SU-DHL-6 (cell line): ENCODE measurements at regions not wholly inside any gene's neighbourhood (a gene's known extent, or its start where the extent isn't known, plus 50 kb on each side); places are given as distances from the start of the nearest gene placed in this dataset.

Experiments used
- H2AFZ ChIP-seq: fragments of 200-600 bp; sonication (generic); 2 replicates; pipeline ENCODE4 v1.6.1; 2014; ENCODE audit warnings: low read depth, mild to moderate bottlenecking, moderate library complexity, mixed read lengths, antibody characterized with exemption, low read length; ENCODE audit not compliant: severe bottlenecking
- H3F3A ChIP-seq: fragments of 200-600 bp; shearing (Covaris generic); 2 replicates; pipeline ENCODE4 v1.6.0; 2016; ENCODE audit warnings: antibody characterized with exemption, mild to moderate bottlenecking; ENCODE audit not compliant: insufficient read depth
- H3K27ac ChIP-seq: fragments of 200-600 bp; sonication (generic); 2 replicates; pipeline ENCODE4 v1.5.1; 2016; ENCODE audit warnings: low read depth, mild to moderate bottlenecking, low read length, moderate library complexity, mixed read lengths
- H3K27me3 ChIP-seq: fragments of 200-600 bp; sonication (generic), shearing (Covaris generic); 2 replicates; pipeline ENCODE4 v1.6.0; 2014; ENCODE audit warnings: mild to moderate bottlenecking, low read length
- H3K36me3 ChIP-seq: fragments of 200-600 bp; sonication (generic); 2 replicates; pipeline ENCODE4 v1.6.1; 2014; ENCODE audit warnings: mild to moderate bottlenecking, low read length, mixed read lengths
- H3K4me2 ChIP-seq: fragments of 300-600, 200-600 bp; shearing (Covaris generic), sonication (generic); 2 replicates; pipeline ENCODE4 v1.6.0; 2014; ENCODE audit warnings: low read length, low read depth, mild to moderate bottlenecking; ENCODE audit not compliant: poor library complexity, severe bottlenecking
- H3K4me3 ChIP-seq: fragments of 200-600 bp; sonication (generic); 2 replicates; pipeline ENCODE4 v1.5.1; 2014; ENCODE audit warnings: antibody characterized with exemption, low read length, mild to moderate bottlenecking, mixed read lengths; ENCODE audit not compliant: insufficient read depth, poor library complexity, severe bottlenecking
- H3K79me2 ChIP-seq: fragments of 200-600 bp; sonication (generic); 2 replicates; pipeline ENCODE4 v1.6.1; 2014; ENCODE audit warnings: mild to moderate bottlenecking, low read length, moderate library complexity; ENCODE audit not compliant: insufficient read depth
- H3K9ac ChIP-seq: fragments of 200-600 bp; sonication (generic); 2 replicates; pipeline ENCODE4 v1.7.0; 2014; ENCODE audit warnings: mild to moderate bottlenecking, low read length
- H3K9me2 ChIP-seq: fragments of 200-600 bp; sonication (generic); replicated peaks from 2 replicates; pipeline ENCODE4 v1.6.1; 2014; ENCODE audit warnings: low read length; ENCODE audit not compliant: insufficient read depth
- H3K9me3 ChIP-seq: fragments of 200-600 bp; sonication (generic); 2 replicates; pipeline ENCODE4 v1.6.1; 2014; ENCODE audit warnings: low read length, mixed read lengths; ENCODE audit not compliant: insufficient read depth
- H4K20me1 ChIP-seq: fragments of 200-600 bp; sonication (generic); 2 replicates; pipeline ENCODE4 v1.6.1; 2014; ENCODE audit warnings: low read depth, mild to moderate bottlenecking, antibody characterized with exemption, low read length, moderate library complexity, mixed read lengths
- EZH2phosphoT487 ChIP-seq: fragments of 200-600 bp; sonication (generic), shearing (Covaris generic); conservative IDR thresholded peaks from 2 replicates; pipeline ENCODE4 v1.6.1; 2018; ENCODE audit warnings: mild to moderate bottlenecking, antibody characterized with exemption, low read length, moderate library complexity, mixed read lengths
- TF ChIP-seq, protein P1 (sequence below): fragments of 200-600 bp; sonication (generic); IDR thresholded peaks from one replicate; pipeline ENCODE4 v1.5.1; 2017; ENCODE audit warnings: antibody characterized with exemption, mild to moderate bottlenecking, low read length, moderate library complexity; ENCODE audit not compliant: insufficient read depth, poor library complexity, severe bottlenecking

DNA sequence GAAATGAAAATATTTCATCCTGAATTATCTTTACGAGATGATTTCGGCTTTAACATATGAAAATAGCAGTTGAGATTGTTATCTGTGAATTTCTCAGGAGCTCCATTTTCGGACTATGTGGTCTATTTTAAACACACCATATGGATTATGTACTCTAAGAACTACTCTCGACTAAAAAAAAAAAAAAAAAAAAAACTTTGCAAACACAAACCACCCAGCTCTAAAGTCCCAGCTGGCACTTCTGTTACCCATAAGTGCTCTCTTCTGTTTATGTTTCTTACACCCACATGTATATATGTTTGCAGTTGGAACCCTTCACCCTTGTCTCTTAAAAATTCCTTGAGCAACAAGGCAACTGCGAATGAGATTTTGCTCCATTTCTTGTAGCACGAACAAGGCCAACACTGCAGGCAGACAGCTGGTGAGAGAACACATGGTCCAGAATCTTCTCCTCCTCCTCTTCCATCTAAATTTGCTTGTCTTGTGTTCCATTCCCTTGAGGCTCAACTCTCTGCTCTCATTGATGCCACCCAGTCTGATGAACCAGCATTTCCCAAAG lies 172.7 kb upstream of the HCCS start:
- no peak overlapping the region for H3K9ac ChIP-seq
- H3K27ac ChIP-seq, result no peak overlapping the region
- no peaks in the 10 kb centered on the region for H4K20me1 ChIP-seq
- no peaks in the 10 kb centered on the region for H3K27me3 ChIP-seq
- no peaks in the 10 kb centered on the region for H3F3A ChIP-seq
- no peaks in the 10 kb centered on the region for H3K9me3 ChIP-seq
- no peak for TF ChIP-seq EZH2phosphoT487
- no peak overlapping the region for H3K4me3 ChIP-seq
- H3K4me2 ChIP-seq, result no peak overlapping the region
- no peaks in the 10 kb centered on the region for H3K36me3 ChIP-seq
- H2AFZ ChIP-seq, result no peak overlapping the region
- no peaks in the 10 kb centered on the region for H3K79me2 ChIP-seq
- H3K9me2 ChIP-seq, result no peaks in the 10 kb centered on the region

DNA sequence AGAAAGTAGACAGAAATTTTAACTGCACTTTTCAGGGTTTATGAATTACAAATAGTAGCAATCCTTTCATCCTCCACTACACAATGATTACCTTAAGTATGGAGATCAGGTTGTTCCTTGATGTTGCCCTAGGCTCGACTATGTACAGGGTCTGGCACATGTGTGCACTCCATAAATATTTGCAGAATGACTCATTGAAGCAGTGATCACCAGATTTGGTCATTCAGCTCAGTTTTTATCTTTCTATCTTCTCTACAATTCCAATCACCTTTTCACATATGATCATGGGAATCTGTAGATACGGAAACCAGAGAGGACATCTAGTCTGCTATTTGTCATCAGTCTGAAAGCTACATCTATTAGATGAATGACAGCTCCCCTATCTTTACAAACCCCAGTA lies 171.7 kb upstream of the HCCS start:
- H3K27ac ChIP-seq, result no peak overlapping the region
- no peak overlapping the region for H2AFZ ChIP-seq
- no peaks in the 10 kb centered on the region for H3F3A ChIP-seq
- no peaks in the 10 kb centered on the region for H3K36me3 ChIP-seq
- no peaks in the 10 kb centered on the region for H3K79me2 ChIP-seq
- H3K27me3 ChIP-seq, result no peaks in the 10 kb centered on the region
- H3K4me2 ChIP-seq, result no peak overlapping the region
- no peak overlapping the region for H3K4me3 ChIP-seq
- H3K9ac ChIP-seq, result no peak overlapping the region
- no peaks in the 10 kb centered on the region for H4K20me1 ChIP-seq
- TF ChIP-seq, protein P1, sequence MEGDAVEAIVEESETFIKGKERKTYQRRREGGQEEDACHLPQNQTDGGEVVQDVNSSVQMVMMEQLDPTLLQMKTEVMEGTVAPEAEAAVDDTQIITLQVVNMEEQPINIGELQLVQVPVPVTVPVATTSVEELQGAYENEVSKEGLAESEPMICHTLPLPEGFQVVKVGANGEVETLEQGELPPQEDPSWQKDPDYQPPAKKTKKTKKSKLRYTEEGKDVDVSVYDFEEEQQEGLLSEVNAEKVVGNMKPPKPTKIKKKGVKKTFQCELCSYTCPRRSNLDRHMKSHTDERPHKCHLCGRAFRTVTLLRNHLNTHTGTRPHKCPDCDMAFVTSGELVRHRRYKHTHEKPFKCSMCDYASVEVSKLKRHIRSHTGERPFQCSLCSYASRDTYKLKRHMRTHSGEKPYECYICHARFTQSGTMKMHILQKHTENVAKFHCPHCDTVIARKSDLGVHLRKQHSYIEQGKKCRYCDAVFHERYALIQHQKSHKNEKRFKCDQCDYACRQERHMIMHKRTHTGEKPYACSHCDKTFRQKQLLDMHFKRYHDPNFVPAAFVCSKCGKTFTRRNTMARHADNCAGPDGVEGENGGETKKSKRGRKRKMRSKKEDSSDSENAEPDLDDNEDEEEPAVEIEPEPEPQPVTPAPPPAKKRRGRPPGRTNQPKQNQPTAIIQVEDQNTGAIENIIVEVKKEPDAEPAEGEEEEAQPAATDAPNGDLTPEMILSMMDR, result no peak
- TF ChIP-seq EZH2phosphoT487, result no peak
- no peaks in the 10 kb centered on the region for H3K9me3 ChIP-seq
- no peaks in the 10 kb centered on the region for H3K9me2 ChIP-seq

DNA sequence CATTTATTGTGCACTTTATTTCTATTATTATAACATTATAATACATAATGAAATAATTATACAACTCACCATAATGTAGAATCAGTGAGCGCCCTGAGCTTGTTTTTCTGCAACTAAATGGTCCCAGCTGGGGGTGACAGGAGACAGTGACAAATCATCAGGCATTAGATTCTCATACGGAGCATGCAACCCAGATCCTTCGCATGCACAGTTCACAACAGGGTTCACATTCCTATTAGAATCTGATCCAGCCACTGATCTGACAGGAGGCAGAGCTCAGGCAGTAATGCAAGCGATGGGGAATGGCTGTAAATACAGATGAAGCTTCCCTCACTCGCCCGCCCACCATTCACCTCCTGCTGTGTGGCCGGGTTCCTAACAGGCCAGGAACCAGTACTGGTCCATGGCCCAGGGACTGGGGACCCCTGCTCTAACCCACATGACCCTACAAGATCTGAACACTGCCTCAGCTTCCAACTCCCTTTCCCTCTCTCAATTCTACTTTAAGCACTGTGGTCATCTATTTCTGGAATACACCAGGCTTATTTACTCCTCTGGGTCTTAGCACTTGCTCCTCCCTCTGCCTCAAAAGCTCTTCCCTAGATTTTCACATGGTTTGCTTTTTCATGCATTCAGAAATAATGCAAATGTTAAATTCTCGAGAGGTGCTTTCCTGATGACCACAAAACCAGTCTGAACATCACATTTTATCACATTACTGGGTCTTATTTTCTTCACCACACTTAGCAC lies 166.8 kb upstream of the HCCS start:
- H3K9me2 ChIP-seq, result no peaks in the 10 kb centered on the region
- H3K79me2 ChIP-seq, result no peaks in the 10 kb centered on the region
- H3K27ac ChIP-seq, result no peak overlapping the region
- H2AFZ ChIP-seq, result no peak overlapping the region
- no peaks in the 10 kb centered on the region for H3F3A ChIP-seq
- no peaks in the 10 kb centered on the region for H4K20me1 ChIP-seq
- H3K9me3 ChIP-seq, result no peaks in the 10 kb centered on the region
- H3K4me2 ChIP-seq, result no peak overlapping the region
- no peak overlapping the region for H3K9ac ChIP-seq
- no peaks in the 10 kb centered on the region for H3K36me3 ChIP-seq
- no peak overlapping the region for H3K4me3 ChIP-seq
- H3K27me3 ChIP-seq, result no peaks in the 10 kb centered on the region
- TF ChIP-seq, protein P1, result no peak
- no peak for TF ChIP-seq EZH2phosphoT487

DNA sequence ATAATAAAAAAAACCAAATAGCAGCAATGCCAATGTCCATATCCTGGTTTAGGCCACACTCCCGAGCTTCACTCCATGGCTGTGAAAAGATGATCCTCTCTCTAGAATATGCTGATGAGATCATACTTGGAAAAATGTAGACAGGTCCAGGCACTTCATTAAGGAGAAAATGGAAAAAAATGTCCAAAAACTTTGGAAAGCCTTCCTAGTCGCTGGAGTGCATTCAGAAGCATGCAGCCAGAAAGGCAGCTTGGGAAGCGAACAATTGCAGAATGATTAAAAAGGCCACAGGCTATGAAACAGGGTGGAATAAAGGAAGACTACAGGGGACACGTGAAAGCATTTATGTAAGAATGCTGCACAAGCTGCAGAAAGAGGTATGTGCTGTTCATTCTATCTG lies 165.6 kb upstream of the HCCS start:
- no peaks in the 10 kb centered on the region for H3F3A ChIP-seq
- H3K4me3 ChIP-seq, result no peak overlapping the region
- no peaks in the 10 kb centered on the region for H3K79me2 ChIP-seq
- TF ChIP-seq EZH2phosphoT487, result no peak
- TF ChIP-seq, protein P1, result no peak
- no peak overlapping the region for H3K9ac ChIP-seq
- no peaks in the 10 kb centered on the region for H3K36me3 ChIP-seq
- no peak overlapping the region for H3K27ac ChIP-seq
- no peak overlapping the region for H3K4me2 ChIP-seq
- H3K27me3 ChIP-seq, result no peaks in the 10 kb centered on the region
- no peaks in the 10 kb centered on the region for H3K9me3 ChIP-seq
- no peak overlapping the region for H2AFZ ChIP-seq
- no peaks in the 10 kb centered on the region for H4K20me1 ChIP-seq
- H3K9me2 ChIP-seq, result no peaks in the 10 kb centered on the region
